ENCODE measurements at regions not wholly inside any gene's neighbourhood (a gene's known extent, or its start where the extent isn't known, plus 50 kb on each side); places are given as distances from the start of the nearest gene placed in this dataset.
A peak's percentile ranks its signal among the peaks of the same experiment; 100 is the strongest.

GRCh38 chr15:58331913-58332675, 99.7 kb upstream of the LIPC start:
- Histone ChIP-seq H3K27me3 (ENCODE audit: insufficient read depth, low read length) (no peaks in the 10 kb centered on the region), H3K4me3 (ENCODE audit: low read length) (no peak overlapping the region; the same call in 1 of the 2 replicates), H3K27ac (ENCODE audit: low read length) (peak overlapping the region; percentile 62), H3K36me3 (ENCODE audit: insufficient read depth, low read depth, low read length) (no peaks in the 10 kb centered on the region), H3K9ac (ENCODE audit: low read depth, low read length) (peak overlapping the region; percentile 50; the same call in 1 of the 2 replicates), H3K9me3 (ENCODE audit: insufficient read depth, low read depth, low read length) (peaks cover 6% of the 10 kb centered on the region; the same call in 1 of the 2 replicates), H3K4me1 (ENCODE audit: insufficient read depth, low read length) (peaks cover 31% of the 10 kb centered on the region)

GRCh38 chr15:58332676-58333400, 99.0 kb upstream of the LIPC start:
- H3K9me3 ChIP-seq (ENCODE audit: insufficient read depth, low read depth, low read length): peaks cover 3% of the 10 kb centered on the region; the same call in 1 of the 2 replicates
- peak overlapping the region; percentile 50; the same call in 1 of the 2 replicates for H3K9ac ChIP-seq (ENCODE audit: low read depth, low read length)
- H3K27ac ChIP-seq (ENCODE audit: low read length): peak overlapping the region; percentile 62
- H3K27me3 ChIP-seq (ENCODE audit: insufficient read depth, low read length): no peaks in the 10 kb centered on the region
- no peaks in the 10 kb centered on the region for H3K36me3 ChIP-seq (ENCODE audit: insufficient read depth, low read depth, low read length)
- H3K4me1 ChIP-seq (ENCODE audit: insufficient read depth, low read length): peaks cover 31% of the 10 kb centered on the region
- no peak overlapping the region for H3K4me3 ChIP-seq (ENCODE audit: low read length)

- Histone ChIP-seq H3K4me3 (ENCODE audit: low read length) (no peak overlapping the region), H3K27me3 (ENCODE audit: insufficient read depth, low read length) (no peaks in the 10 kb centered on the region), H3K36me3 (ENCODE audit: insufficient read depth, low read depth, low read length) (no peaks in the 10 kb centered on the region), H3K4me1 (ENCODE audit: insufficient read depth, low read length) (peaks cover 30% of the 10 kb centered on the region), H3K27ac (ENCODE audit: low read length) (no peak overlapping the region), H3K9ac (ENCODE audit: low read depth, low read length) (no peak overlapping the region), H3K9me3 (ENCODE audit: insufficient read depth, low read depth, low read length) (no peaks in the 10 kb centered on the region)
Measured at GRCh38 chr15:58334803-58335202, 97.0 kb upstream of the LIPC start.

DNA sequence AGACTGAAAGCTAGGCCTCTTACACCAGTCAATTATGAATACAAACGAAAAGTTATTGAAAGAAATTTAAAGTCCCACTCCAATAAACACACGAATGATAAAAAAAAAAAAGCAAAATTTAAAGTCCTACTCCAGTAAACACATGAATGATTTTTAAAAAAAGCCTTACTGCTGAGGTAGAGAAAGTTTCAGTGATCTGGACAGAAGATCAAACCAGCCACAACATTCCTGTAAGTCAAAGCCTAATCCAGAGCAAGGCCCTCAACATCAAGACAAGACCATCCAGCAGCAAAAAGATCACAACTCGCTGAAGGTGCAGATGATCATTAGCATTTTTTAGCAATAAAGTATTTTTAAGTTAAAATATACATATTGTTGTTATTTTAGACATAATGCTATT, 95.6 kb upstream of the LIPC start:
- peaks cover 17% of the 10 kb centered on the region for H3K4me1 ChIP-seq (ENCODE audit: insufficient read depth, low read length)
- H3K36me3 ChIP-seq (ENCODE audit: insufficient read depth, low read depth, low read length): no peaks in the 10 kb centered on the region
- H3K27ac ChIP-seq (ENCODE audit: low read length): no peak overlapping the region
- H3K9ac ChIP-seq (ENCODE audit: low read depth, low read length): no peak overlapping the region
- H3K27me3 ChIP-seq (ENCODE audit: insufficient read depth, low read length): no peaks in the 10 kb centered on the region
- no peak overlapping the region for H3K4me3 ChIP-seq (ENCODE audit: low read length)
- H3K9me3 ChIP-seq (ENCODE audit: insufficient read depth, low read depth, low read length): no peaks in the 10 kb centered on the region

DNA sequence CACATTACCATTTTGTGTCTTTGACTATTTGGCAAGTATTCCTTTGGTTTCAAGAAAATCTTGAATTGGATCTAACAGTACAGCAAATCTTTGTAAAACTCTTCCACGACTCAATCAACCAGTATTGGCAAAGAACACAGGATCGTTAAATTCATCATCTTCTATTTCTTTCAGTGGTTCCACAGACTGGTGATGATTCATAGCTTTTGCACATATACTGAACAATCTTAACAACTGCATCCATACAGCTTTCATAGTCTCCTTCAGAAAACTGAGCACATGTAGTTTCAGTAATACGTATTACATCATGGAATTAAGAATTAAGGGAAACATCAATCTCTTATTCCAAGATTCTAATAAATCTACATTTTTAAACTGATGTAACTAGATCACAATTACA, 91.6 kb upstream of the LIPC start:
- H3K27me3 ChIP-seq (ENCODE audit: insufficient read depth, low read length): no peaks in the 10 kb centered on the region

DNA sequence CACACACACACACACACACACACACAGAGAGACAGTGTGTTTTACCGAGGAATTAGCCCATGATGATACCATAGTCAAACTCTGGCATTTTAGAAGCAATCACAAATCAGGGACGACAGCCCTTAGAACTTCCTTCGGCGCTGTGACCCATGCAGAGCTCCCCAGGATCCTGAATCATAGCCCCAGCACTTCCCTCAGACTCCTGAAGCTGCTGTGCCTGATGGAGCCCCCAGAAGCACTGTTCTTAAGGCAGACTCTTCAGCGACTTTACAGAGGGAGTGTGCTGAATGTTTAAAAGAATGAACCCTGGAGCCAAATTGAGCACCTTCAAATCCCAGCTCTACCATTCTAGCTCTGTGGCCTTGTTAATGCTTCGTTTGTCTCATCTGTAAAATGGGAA, 89.3 kb upstream of the LIPC start:
- Histone ChIP-seq H3K27ac (ENCODE audit: low read length) (no peak overlapping the region), H3K9ac (ENCODE audit: low read depth, low read length) (no peak overlapping the region), H3K36me3 (ENCODE audit: insufficient read depth, low read depth, low read length) (no peaks in the 10 kb centered on the region), H3K27me3 (ENCODE audit: insufficient read depth, low read length) (no peaks in the 10 kb centered on the region), H3K4me3 (ENCODE audit: low read length) (no peak overlapping the region), H3K4me1 (ENCODE audit: insufficient read depth, low read length) (no peaks in the 10 kb centered on the region), H3K9me3 (ENCODE audit: insufficient read depth, low read depth, low read length) (no peaks in the 10 kb centered on the region)

More for the DNA sequence above, 91.6 kb upstream of the LIPC start:
- H3K9me3 ChIP-seq (ENCODE audit: insufficient read depth, low read depth, low read length): no peaks in the 10 kb centered on the region
- no peak overlapping the region for H3K27ac ChIP-seq (ENCODE audit: low read length)
- no peak overlapping the region for H3K9ac ChIP-seq (ENCODE audit: low read depth, low read length)
- no peak overlapping the region for H3K4me3 ChIP-seq (ENCODE audit: low read length)
- no peaks in the 10 kb centered on the region for H3K4me1 ChIP-seq (ENCODE audit: insufficient read depth, low read length)
- H3K36me3 ChIP-seq (ENCODE audit: insufficient read depth, low read depth, low read length): no peaks in the 10 kb centered on the region

DNA sequence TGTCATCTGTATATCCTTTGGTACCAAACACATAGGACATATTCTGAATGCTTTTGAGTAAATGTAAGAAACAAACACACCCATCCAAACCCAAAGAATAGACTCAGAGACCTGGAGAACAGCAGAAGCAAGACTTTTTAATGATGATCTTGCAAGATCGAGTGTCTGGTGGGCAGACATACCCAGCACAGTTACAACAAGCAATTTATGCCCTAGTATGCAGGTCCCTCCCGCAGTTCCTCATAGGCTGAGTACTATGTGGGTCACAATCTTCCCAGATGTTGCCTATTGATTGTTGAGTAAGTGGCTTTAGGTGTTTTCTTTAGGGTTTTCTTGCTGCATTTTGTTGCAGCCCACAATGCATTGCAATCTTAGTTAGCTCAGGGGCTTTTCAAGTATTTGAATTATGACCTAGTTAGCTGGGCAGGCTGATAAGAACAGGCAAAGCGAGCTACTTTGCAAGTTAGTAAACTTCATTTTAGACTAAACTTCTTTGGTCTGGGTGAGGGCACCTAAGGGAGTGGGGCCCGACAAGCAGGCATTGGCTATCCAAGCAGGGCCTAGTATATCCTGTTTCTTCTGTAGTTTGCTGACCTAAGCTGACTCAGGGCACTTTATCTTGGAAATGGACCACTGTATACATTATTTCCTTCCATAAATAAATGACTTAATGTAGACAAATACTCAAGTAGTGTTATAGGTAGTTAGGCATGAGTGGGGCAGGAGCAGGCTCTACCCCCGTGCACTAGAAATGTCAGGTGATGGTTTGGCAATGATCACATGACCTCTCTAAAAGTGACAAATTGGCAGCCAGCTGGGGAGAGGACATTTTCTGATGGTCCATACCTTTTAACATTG, 87.3 kb upstream of the LIPC start:
- Histone ChIP-seq H3K27me3 (ENCODE audit: insufficient read depth, low read length) (no peaks in the 10 kb centered on the region), H3K36me3 (ENCODE audit: insufficient read depth, low read depth, low read length) (no peaks in the 10 kb centered on the region), H3K9me3 (ENCODE audit: insufficient read depth, low read depth, low read length) (no peaks in the 10 kb centered on the region), H3K27ac (ENCODE audit: low read length) (no peak overlapping the region), H3K4me1 (ENCODE audit: insufficient read depth, low read length) (no peaks in the 10 kb centered on the region), H3K4me3 (ENCODE audit: low read length) (no peak overlapping the region), H3K9ac (ENCODE audit: low read depth, low read length) (no peak overlapping the region)

DNA sequence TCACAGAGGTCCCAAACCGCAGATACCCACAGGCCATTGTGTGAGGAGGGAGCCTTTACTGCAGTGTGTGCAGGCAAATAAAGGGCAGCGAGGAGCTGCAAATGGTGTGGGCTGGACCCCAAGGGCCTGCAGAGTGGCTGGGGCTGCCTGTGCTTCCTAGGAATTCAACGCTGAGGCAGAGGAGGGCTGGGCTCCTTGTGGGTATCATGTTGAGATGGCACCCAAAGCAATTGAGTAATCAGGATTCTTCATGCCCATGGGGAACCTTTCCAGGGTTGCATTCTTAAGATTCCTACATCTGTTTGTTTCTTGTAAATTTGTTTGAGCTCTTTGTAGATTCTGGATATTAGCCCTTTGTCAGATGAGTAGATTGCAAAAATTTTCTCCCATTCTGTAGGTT, 85.4 kb upstream of the LIPC start:
- no peaks in the 10 kb centered on the region for H3K9me3 ChIP-seq (ENCODE audit: insufficient read depth, low read depth, low read length)
- H3K27ac ChIP-seq (ENCODE audit: low read length): no peak overlapping the region
- H3K27me3 ChIP-seq (ENCODE audit: insufficient read depth, low read length): no peaks in the 10 kb centered on the region

GRCh38 chr15:58348095-58348812, 83.5 kb upstream of the LIPC start:
- no peaks in the 10 kb centered on the region for H3K36me3 ChIP-seq (ENCODE audit: insufficient read depth, low read depth, low read length)
- no peaks in the 10 kb centered on the region for H3K27me3 ChIP-seq (ENCODE audit: insufficient read depth, low read length)
- H3K4me3 ChIP-seq (ENCODE audit: low read length): no peak overlapping the region
- no peak overlapping the region for H3K27ac ChIP-seq (ENCODE audit: low read length)
- H3K4me1 ChIP-seq (ENCODE audit: insufficient read depth, low read length): no peaks in the 10 kb centered on the region
- H3K9me3 ChIP-seq (ENCODE audit: insufficient read depth, low read depth, low read length): no peaks in the 10 kb centered on the region
- H3K9ac ChIP-seq (ENCODE audit: low read depth, low read length): no peak overlapping the region

More for the DNA sequence above, 85.4 kb upstream of the LIPC start:
- Histone ChIP-seq H3K4me3 (ENCODE audit: low read length) (no peak overlapping the region), H3K4me1 (ENCODE audit: insufficient read depth, low read length) (no peaks in the 10 kb centered on the region), H3K9ac (ENCODE audit: low read depth, low read length) (no peak overlapping the region), H3K36me3 (ENCODE audit: insufficient read depth, low read depth, low read length) (no peaks in the 10 kb centered on the region)

GRCh38 chr15:58352026-58352929, 79.5 kb upstream of the LIPC start:
- no peak overlapping the region for H3K27ac ChIP-seq (ENCODE audit: low read length)
- no peak overlapping the region for H3K9ac ChIP-seq (ENCODE audit: low read depth, low read length)
- no peaks in the 10 kb centered on the region; the same call in 1 of the 2 replicates for H3K4me1 ChIP-seq (ENCODE audit: insufficient read depth, low read length)
- no peak overlapping the region for H3K4me3 ChIP-seq (ENCODE audit: low read length)
- H3K36me3 ChIP-seq (ENCODE audit: insufficient read depth, low read depth, low read length): no peaks in the 10 kb centered on the region
- H3K9me3 ChIP-seq (ENCODE audit: insufficient read depth, low read depth, low read length): no peaks in the 10 kb centered on the region
- no peaks in the 10 kb centered on the region for H3K27me3 ChIP-seq (ENCODE audit: insufficient read depth, low read length)

All from iPS-20b (cell line).